PC-3 (cell line): ENCODE measurements at regions not wholly inside any gene's neighbourhood (a gene's known extent, or its start where the extent isn't known, plus 50 kb on each side); places are given as distances from the start of the nearest gene placed in this dataset.

Experiments
- ATAC-seq: fragments of 200-7000 bp; cut with Tn5 transposase; 2 replicates; pipeline ENCODE4 v1.9.1; 2020; ENCODE audit warnings: mild to moderate bottlenecking, moderate library complexity
- BruUV-seq: library from RNA; stranded (reverse); fragments of 400-500 nt; replicated peaks from 2 replicates; lab custom pipeline; 2021; lab: Mats Ljungman, UMichigan
- CTCF ChIA-PET: fragments of 300-600 bp; sonication (Branson Sonifier 250); formaldehyde crosslinking; loops from one replicate; lab custom pipeline; 2022; ENCODE audit warnings: antibody characterized with exemption; lab: Charles Lee
- POLR2A ChIA-PET: fragments of 300-600 bp; sonication (Branson Sonifier 250); formaldehyde crosslinking; loops from one replicate; lab custom pipeline; 2022; ENCODE audit warnings: antibody characterized with exemption; ENCODE audit not compliant: unreplicated experiment; lab: Charles Lee
- DNase-seq: peaks from one replicate; pipeline ENCODE4 v3.0.0-alpha.2; 2015
- H2AFZ ChIP-seq: fragments of 300-600 bp; sonication (generic); 2 replicates; pipeline ENCODE4 v1.6.0; 2016; ENCODE audit warnings: antibody characterized with exemption, low read length
- H3F3A ChIP-seq: fragments of 300-600 bp; sonication (generic); one replicate; pipeline ENCODE4 v1.6.0; 2017; ENCODE audit warnings: antibody characterized with exemption, low read length, control low read depth, mild to moderate bottlenecking; ENCODE audit not compliant: unreplicated experiment
- H3K27ac ChIP-seq: fragments of 300-600 bp; sonication (generic); 2 replicates; pipeline ENCODE4 v1.5.1; 2016; ENCODE audit warnings: mild to moderate bottlenecking, low read length
- H3K27me3 ChIP-seq: fragments of 300-600 bp; sonication (generic); 2 replicates; pipeline ENCODE4 v1.6.1; 2016; ENCODE audit warnings: low read length, mixed read lengths
- H3K36me3 ChIP-seq: fragments of 300-600 bp; sonication (generic); 2 replicates; pipeline ENCODE4 v1.6.1; 2016; ENCODE audit warnings: low read depth, mixed run types, low read length, mixed read lengths
- H3K4me1 ChIP-seq: fragments of 300-600 bp; sonication (generic); 2 replicates; pipeline ENCODE4 v1.5.1; 2016; ENCODE audit warnings: low read length; ENCODE audit not compliant: insufficient read depth
- H3K4me2 ChIP-seq: fragments of 300-600 bp; sonication (generic); 2 replicates; pipeline ENCODE4 v1.6.0; 2016; ENCODE audit warnings: low read length
- H3K4me3 ChIP-seq: fragments of 300-600 bp; sonication (generic); 2 replicates; pipeline ENCODE4 v1.5.1; 2016; ENCODE audit warnings: mild to moderate bottlenecking, low read length, mixed read lengths
- H3K79me2 ChIP-seq: fragments of 300-600 bp; sonication (generic); 2 replicates; pipeline ENCODE4 v1.6.1; 2017; ENCODE audit warnings: low read length, mixed read lengths
- H3K9ac ChIP-seq: fragments of 300-600 bp; sonication (generic); 2 replicates; pipeline ENCODE4 v1.6.0; 2016; ENCODE audit warnings: mild to moderate bottlenecking, low read length
- H3K9me2 ChIP-seq: fragments of 300-600 bp; sonication (generic); replicated peaks from 2 replicates; pipeline ENCODE4 v1.6.1; 2016; ENCODE audit warnings: mixed run types, low read length, mixed read lengths
- H3K9me3 ChIP-seq: fragments of 300-600 bp; sonication (generic); 2 replicates; pipeline ENCODE4 v1.6.1; 2016; ENCODE audit warnings: low read length, mixed read lengths
- H4K20me1 ChIP-seq: fragments of 300-600 bp; sonication (generic); 2 replicates; pipeline ENCODE4 v1.6.1; 2016; ENCODE audit warnings: low read length, mixed read lengths
- EZH2 ChIP-seq: fragments of 300-600 bp; sonication (generic); IDR thresholded peaks from one replicate; pipeline ENCODE4 v1.6.1; 2017; ENCODE audit warnings: antibody characterized with exemption, mild to moderate bottlenecking, low read length; ENCODE audit not compliant: unreplicated experiment
- EZH2phosphoT487 ChIP-seq: fragments of 300-600 bp; sonication (generic); IDR thresholded peaks from 2 replicates; pipeline ENCODE4 v1.6.1; 2018; ENCODE audit warnings: mild to moderate bottlenecking, antibody characterized with exemption, low read length, borderline replicate concordance
- intact Hi-C: fragments of 100-400 bp; cut with micrococcal nuclease; formaldehyde crosslinking; loops from 2 replicates; pipeline ENCODE4 v1.9.0; 2023
- TF ChIP-seq, protein P1 (sequence below): fragments of 300-600 bp; sonication (generic); conservative IDR thresholded peaks from 2 replicates; pipeline ENCODE4 v1.5.1; 2017; ENCODE audit warnings: antibody characterized with exemption, low read depth, mild to moderate bottlenecking, low read length

DNA sequence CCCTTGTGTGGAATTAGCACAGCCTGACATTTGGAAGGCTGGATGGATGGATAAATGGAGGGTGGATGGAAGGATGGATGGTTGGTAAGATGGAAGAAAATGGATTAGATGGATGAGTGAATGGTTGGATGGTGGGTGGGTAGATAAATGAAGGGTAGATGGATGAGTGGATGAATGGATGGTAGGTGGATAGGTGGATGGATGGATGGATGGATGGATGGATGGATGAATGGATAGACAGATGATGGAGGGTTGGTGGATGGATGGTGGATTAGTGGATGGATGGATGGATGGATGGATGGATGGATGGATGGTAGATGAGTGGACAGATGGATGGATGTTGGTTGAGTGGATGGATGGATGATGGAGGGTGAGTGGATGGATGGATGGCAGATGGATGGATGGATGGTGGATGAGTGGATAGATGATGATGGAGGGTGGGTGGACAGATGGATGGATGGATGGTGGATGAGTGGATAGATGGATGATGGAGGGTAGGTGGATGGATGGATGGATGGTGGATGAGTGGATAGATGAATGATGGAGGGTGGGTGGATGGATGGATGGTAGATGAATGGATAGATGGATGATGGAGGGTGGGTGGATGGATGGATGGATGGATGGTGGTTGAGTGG, 175.6 kb upstream of the PPP1R26 start:
- H3K9me3 ChIP-seq: no peaks in the 10 kb centered on the region
- CTCF ChIA-PET: no interaction called here

DNA sequence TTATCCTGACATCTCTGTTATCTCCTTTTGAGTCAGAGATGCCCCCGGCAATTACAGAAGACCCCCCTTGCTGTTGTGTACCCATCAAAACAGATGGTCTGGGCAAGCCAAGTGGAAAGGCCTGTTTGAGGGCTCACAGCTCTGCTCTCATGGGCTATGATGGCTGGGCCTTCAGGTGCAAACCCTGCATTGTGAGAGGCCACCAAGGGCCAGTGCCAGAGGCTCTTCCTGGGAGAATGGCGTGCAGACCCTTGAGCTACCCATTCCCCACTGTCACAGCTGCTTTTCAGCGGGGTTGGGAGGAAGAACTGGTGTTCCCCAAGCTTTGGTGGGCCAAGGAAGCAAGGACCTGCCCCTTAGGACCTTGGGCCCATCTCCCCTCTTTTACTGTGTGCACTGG, 174.7 kb upstream of the PPP1R26 start:
- DNase-seq (no peak), ATAC-seq (no peak)
- Histone ChIP-seq H3K9me3 (no peaks in the 10 kb centered on the region), H3K4me1 (no peaks in the 10 kb centered on the region), H3K9ac (no peak overlapping the region), H3K4me2 (no peak overlapping the region), H3F3A (no peaks in the 10 kb centered on the region), H2AFZ (no peak overlapping the region), H4K20me1 (no peaks in the 10 kb centered on the region), H3K36me3 (no peaks in the 10 kb centered on the region), H3K27ac (no peak overlapping the region), H3K79me2 (no peaks in the 10 kb centered on the region), H3K9me2 (no peaks in the 10 kb centered on the region), H3K4me3 (no peak overlapping the region), H3K27me3 (peaks cover 75% of the 10 kb centered on the region)
- TF ChIP-seq, protein P1, sequence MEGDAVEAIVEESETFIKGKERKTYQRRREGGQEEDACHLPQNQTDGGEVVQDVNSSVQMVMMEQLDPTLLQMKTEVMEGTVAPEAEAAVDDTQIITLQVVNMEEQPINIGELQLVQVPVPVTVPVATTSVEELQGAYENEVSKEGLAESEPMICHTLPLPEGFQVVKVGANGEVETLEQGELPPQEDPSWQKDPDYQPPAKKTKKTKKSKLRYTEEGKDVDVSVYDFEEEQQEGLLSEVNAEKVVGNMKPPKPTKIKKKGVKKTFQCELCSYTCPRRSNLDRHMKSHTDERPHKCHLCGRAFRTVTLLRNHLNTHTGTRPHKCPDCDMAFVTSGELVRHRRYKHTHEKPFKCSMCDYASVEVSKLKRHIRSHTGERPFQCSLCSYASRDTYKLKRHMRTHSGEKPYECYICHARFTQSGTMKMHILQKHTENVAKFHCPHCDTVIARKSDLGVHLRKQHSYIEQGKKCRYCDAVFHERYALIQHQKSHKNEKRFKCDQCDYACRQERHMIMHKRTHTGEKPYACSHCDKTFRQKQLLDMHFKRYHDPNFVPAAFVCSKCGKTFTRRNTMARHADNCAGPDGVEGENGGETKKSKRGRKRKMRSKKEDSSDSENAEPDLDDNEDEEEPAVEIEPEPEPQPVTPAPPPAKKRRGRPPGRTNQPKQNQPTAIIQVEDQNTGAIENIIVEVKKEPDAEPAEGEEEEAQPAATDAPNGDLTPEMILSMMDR: no peak
- TF ChIP-seq EZH2phosphoT487: no peak
- no peak for TF ChIP-seq EZH2
- intact Hi-C loops: no loop called here
- ChIA-PET POLR2A (no interaction called here), CTCF (no interaction called here)
- BruUV-seq: no TSS peak

More for the DNA sequence above, 175.6 kb upstream of the PPP1R26 start:
- Histone ChIP-seq H3K27me3 (peaks cover 75% of the 10 kb centered on the region), H3K79me2 (no peaks in the 10 kb centered on the region), H3K27ac (no peak overlapping the region), H3K4me2 (no peak overlapping the region), H3K4me1 (no peaks in the 10 kb centered on the region), H3K9ac (no peak overlapping the region), H2AFZ (no peak overlapping the region), H3F3A (no peaks in the 10 kb centered on the region), H3K36me3 (no peaks in the 10 kb centered on the region), H3K4me3 (no peak overlapping the region), H3K9me2 (no peaks in the 10 kb centered on the region), H4K20me1 (no peaks in the 10 kb centered on the region)
- ATAC-seq: no peak
- DNase-seq: no peak
- no TSS peak for BruUV-seq
- POLR2A ChIA-PET: no interaction called here
- TF ChIP-seq, protein P1: no peak
- TF ChIP-seq EZH2phosphoT487: no peak
- TF ChIP-seq EZH2: no peak
- intact Hi-C loops: no loop called here

DNA sequence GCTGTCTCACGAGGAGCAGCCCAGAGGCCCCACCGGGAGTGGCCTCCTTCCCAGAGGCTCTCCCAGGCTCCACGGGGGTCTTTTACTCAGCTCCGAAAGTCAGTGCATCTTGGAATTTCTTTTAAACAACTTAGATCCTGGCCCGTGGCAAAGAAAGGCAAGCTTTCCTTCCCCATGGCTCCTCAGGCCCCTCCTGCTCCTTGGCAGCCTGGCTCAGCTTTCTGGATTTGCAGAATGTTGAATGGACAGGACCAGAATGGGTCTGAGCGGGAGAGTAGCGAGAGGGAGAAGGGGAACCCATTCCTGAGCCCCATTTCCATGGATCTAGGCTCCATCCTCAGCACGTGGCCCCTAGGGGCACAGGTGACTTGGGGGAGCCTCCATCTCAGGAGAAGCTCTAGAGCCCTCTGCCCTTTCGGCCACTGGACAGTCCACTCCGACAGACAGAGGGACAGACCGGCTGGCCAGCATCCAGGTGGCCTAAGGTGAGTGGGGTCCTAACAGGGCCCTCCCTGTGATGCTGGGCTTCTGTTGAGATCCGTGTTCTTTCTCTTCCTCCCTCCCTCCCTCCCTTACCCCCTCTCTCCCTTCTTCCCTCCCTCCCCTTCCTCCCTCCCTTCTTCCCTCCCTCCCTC, 173.9 kb upstream of the PPP1R26 start:
- H3K4me3 ChIP-seq: no peak overlapping the region
- no peak overlapping the region for H2AFZ ChIP-seq
- H3F3A ChIP-seq: no peaks in the 10 kb centered on the region
- H3K9ac ChIP-seq: no peak overlapping the region
- no peaks in the 10 kb centered on the region for H3K36me3 ChIP-seq
- H3K4me2 ChIP-seq: no peak overlapping the region
- H3K9me2 ChIP-seq: no peaks in the 10 kb centered on the region
- DNase-seq (no peak), ATAC-seq (no peak)
- H3K79me2 ChIP-seq: no peaks in the 10 kb centered on the region
- H3K27ac ChIP-seq: no peak overlapping the region
- no peaks in the 10 kb centered on the region for H4K20me1 ChIP-seq
- ChIA-PET POLR2A (no interaction called here), CTCF (no interaction called here)
- intact Hi-C loops: no loop called here
- no peaks in the 10 kb centered on the region for H3K9me3 ChIP-seq
- H3K4me1 ChIP-seq: no peaks in the 10 kb centered on the region
- no TSS peak for BruUV-seq
- H3K27me3 ChIP-seq: peaks cover 75% of the 10 kb centered on the region
- TF ChIP-seq EZH2phosphoT487: no peak
- no peak for TF ChIP-seq EZH2
- TF ChIP-seq, protein P1: no peak
